DND-41 (cell line): ENCODE measurements at regions not wholly inside any gene's neighbourhood (a gene's known extent, or its start where the extent isn't known, plus 50 kb on each side); places are given as distances from the start of the nearest gene placed in this dataset.

Source experiments
- EZH2 ChIP-seq: IDR thresholded peaks from 3 replicates; pipeline ENCODE4 v1.6.1; 2012; ENCODE audit warnings: borderline replicate concordance, low read depth, mild to moderate bottlenecking, moderate library complexity, low read length, inconsistent platforms; ENCODE audit not compliant: severe bottlenecking
- TF ChIP-seq, protein P1 (sequence below): IDR thresholded peaks from 2 replicates; pipeline ENCODE4 v1.5.1; 2012; ENCODE audit warnings: borderline replicate concordance, low read length, moderate library complexity, mild to moderate bottlenecking; ENCODE audit not compliant: poor library complexity, severe bottlenecking; ENCODE audit errors: extremely low read depth

DNA sequence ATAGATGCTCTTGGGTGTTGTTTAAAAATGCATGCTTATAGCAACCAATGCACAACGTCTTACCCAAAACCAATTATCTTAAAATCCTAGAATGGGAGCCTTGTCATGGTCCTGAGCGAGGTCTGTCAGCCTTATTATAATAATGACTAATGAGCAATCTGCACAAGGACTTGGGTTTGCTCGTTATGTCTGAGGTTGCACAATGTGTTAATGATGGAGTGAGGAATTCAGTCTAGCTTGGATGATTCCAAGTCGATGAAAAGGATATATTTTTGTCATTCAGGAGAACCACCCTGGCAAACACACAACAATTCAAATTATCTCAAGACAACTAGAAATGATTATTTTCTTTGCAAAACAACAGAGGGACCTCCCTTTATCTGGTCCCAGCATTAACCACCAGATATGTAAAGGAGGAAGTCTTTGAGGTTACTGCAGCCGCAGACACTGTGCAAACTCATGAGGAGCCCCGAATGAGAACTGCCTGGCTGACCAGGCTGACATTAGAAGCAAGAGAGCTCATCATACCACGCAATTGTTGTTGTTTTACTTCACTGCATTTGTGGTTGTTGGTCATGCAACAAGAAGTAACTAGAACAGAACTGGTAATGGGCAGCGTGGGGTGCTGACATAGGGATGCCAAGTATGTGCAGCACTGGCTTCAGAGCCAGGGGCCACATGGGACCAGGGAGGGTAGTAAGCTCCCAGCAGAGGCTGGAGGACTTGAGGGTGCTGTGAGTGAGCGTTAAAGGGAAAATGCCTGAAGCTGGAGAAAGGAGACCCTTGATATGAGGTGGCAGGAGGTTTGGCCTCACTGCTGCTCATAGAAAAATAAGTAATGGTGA, 488.3 kb downstream of the CDH26 start:
- TF ChIP-seq, protein P1, sequence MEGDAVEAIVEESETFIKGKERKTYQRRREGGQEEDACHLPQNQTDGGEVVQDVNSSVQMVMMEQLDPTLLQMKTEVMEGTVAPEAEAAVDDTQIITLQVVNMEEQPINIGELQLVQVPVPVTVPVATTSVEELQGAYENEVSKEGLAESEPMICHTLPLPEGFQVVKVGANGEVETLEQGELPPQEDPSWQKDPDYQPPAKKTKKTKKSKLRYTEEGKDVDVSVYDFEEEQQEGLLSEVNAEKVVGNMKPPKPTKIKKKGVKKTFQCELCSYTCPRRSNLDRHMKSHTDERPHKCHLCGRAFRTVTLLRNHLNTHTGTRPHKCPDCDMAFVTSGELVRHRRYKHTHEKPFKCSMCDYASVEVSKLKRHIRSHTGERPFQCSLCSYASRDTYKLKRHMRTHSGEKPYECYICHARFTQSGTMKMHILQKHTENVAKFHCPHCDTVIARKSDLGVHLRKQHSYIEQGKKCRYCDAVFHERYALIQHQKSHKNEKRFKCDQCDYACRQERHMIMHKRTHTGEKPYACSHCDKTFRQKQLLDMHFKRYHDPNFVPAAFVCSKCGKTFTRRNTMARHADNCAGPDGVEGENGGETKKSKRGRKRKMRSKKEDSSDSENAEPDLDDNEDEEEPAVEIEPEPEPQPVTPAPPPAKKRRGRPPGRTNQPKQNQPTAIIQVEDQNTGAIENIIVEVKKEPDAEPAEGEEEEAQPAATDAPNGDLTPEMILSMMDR = no peak
- no peak for TF ChIP-seq EZH2
